K562 (cell line): ENCODE measurements at regions not wholly inside any gene's neighbourhood (a gene's known extent, or its start where the extent isn't known, plus 50 kb on each side); places are given as distances from the start of the nearest gene placed in this dataset.

Experiments
- ATAC-seq: fragments of 200-7000 bp; cut with Tn5 transposase; 3 replicates; pipeline ENCODE4 v1.9.1; 2020; ENCODE audit warnings: moderate library complexity
- BruUV-seq: library from RNA; stranded (reverse); fragments of 400-500 nt; replicated peaks from 2 replicates; lab custom pipeline; 2021; lab: Mats Ljungman, UMichigan
- CTCF ChIA-PET: fragments of 300-600 bp; formaldehyde crosslinking; extraction: SDS; loops from one replicate; lab custom pipeline; 2021; ENCODE audit warnings: low intra/inter-chr PET ratio; lab: Yijun Ruan, JAX
- POLR2A ChIA-PET: fragments of 300-600, 350-650 bp; sonication (Branson Sonifier 250); formaldehyde crosslinking; extraction: SDS; loops from one replicate; lab custom pipeline; 2021; ENCODE audit warnings: antibody characterized with exemption, inconsistent platforms; lab: Yijun Ruan, JAX
- DNase-seq, 4 experiments: peaks; one replicate each; pipeline versions ENCODE4 v3.0.0 to v3.0.0-alpha.2; 2011 to 2018; ENCODE audit warnings: low spot score in 3 of 4, mixed read lengths in 3 of 4; ENCODE audit errors: extremely low read depth in 1 of 4
- FAIRE-seq: peaks from 2 replicates; lab custom pipeline; 2011; peaks lifted over from hg19 to GRCh38; lab: Jason Lieb, UNC
- H2AFZ ChIP-seq: 2 replicates; pipeline ENCODE4 v1.6.0; 2011; ENCODE audit warnings: low read depth, low read length, control low read depth, inconsistent platforms
- H3K27ac ChIP-seq: fragments of 200-600 bp; 3 replicates; pipeline ENCODE4 v1.8.0; 2011; ENCODE audit warnings: low read depth, mild to moderate bottlenecking, control low read depth, inconsistent platforms, low read length, moderate library complexity, mixed read lengths; ENCODE audit errors: extremely low read depth
- H3K27me3 ChIP-seq, 2 experiments: fragments of 300-600 bp in 1 of 2; 2 replicates in 1 of 2; 3 replicates in 1 of 2; pipeline versions ENCODE4 v1.6.0 to v1.8.0; 2011; ENCODE audit warnings: inconsistent platforms in 2 of 2, low read length in 2 of 2, mild to moderate bottlenecking in 1 of 2, mixed read lengths in 1 of 2, moderate library complexity in 1 of 2; ENCODE audit not compliant: control insufficient read depth in 2 of 2, insufficient read depth in 2 of 2
- H3K36me3 ChIP-seq: fragments of 300-600 bp; 3 replicates; pipeline ENCODE4 v1.8.0; 2011; ENCODE audit warnings: mild to moderate bottlenecking, low read length, inconsistent platforms; ENCODE audit not compliant: control insufficient read depth, insufficient read depth
- H3K4me1 ChIP-seq, 2 experiments: fragments of 200-600 bp in 1 of 2; replicated peaks in 1 of 2; 2 replicates in 1 of 2; 3 replicates in 1 of 2; pipeline versions ENCODE4 v1.5.1 to v1.8.0; 2011; ENCODE audit warnings: inconsistent platforms in 2 of 2, low read length in 2 of 2, mild to moderate bottlenecking in 1 of 2, mixed read lengths in 1 of 2, moderate library complexity in 1 of 2; ENCODE audit not compliant: control insufficient read depth in 2 of 2, insufficient read depth in 2 of 2
- H3K4me2 ChIP-seq: 2 replicates; pipeline ENCODE4 v1.6.1; 2011; ENCODE audit warnings: low read length, control low read depth, inconsistent platforms, mixed read lengths; ENCODE audit not compliant: insufficient read depth
- H3K4me3 ChIP-seq: fragments of 200-600 bp; sonication (generic), shearing (Covaris generic); 2 replicates; pipeline ENCODE4 v1.5.1; 2016; ENCODE audit warnings: control low read depth, inconsistent platforms
- H3K79me2 ChIP-seq: fragments of 200-600 bp; 3 replicates; pipeline ENCODE4 v1.8.0; 2011; ENCODE audit warnings: low read length, inconsistent platforms; ENCODE audit not compliant: control insufficient read depth, insufficient read depth
- H3K9ac ChIP-seq, 2 experiments: 2 replicates each; pipeline versions ENCODE4 v1.6.0 to v1.6.1; 2011; ENCODE audit warnings: low read depth in 2 of 2, low read length in 2 of 2, control low read depth in 1 of 2, inconsistent platforms in 1 of 2, mild to moderate bottlenecking in 1 of 2, mixed read lengths in 1 of 2; ENCODE audit not compliant: insufficient read depth in 1 of 2
- H3K9me1 ChIP-seq: one replicate; pipeline ENCODE4 v1.6.0; 2011; ENCODE audit warnings: inconsistent platforms, mild to moderate bottlenecking, low read length, moderate library complexity; ENCODE audit not compliant: control insufficient read depth, insufficient read depth
- H3K9me3 ChIP-seq: replicated peaks from 2 replicates; pipeline ENCODE4 v1.5.1; 2011; ENCODE audit warnings: low read depth, low read length, inconsistent platforms; ENCODE audit not compliant: control insufficient read depth, insufficient read depth
- H4K20me1 ChIP-seq: replicated peaks from 2 replicates; pipeline ENCODE4 v1.6.1; 2011; ENCODE audit warnings: low read length, inconsistent platforms, mixed read lengths; ENCODE audit not compliant: control insufficient read depth, insufficient read depth
- COPS2 ChIP-seq: fragments of 450-650 bp; conservative IDR thresholded peaks from 2 replicates; pipeline ENCODE4 v1.6.1; 2016; ENCODE audit warnings: mild to moderate bottlenecking, moderate library complexity
- KLF16 ChIP-seq: IDR thresholded peaks from 2 replicates; pipeline ENCODE4 v1.6.1; 2016; ENCODE audit warnings: antibody characterized with exemption
- NR3C1 ChIP-seq: sonication (generic); formaldehyde crosslinking; IDR thresholded peaks from 2 replicates; pipeline ENCODE4 v1.8.1; 2022; ENCODE audit warnings: missing genetic modification reagents
- ZBTB8A ChIP-seq: fragments of 450-650 bp; IDR thresholded peaks from 2 replicates; pipeline ENCODE4 v1.6.1; 2018; ENCODE audit warnings: mild to moderate bottlenecking, moderate library complexity; ENCODE audit not compliant: partially characterized antibody
- ZNF146 ChIP-seq: IDR thresholded peaks from one replicate; pipeline ENCODE4 v1.6.1; 2018; ENCODE audit warnings: missing compliant biosample characterization; ENCODE audit not compliant: unreplicated experiment
- ZNF232 ChIP-seq: sonication (generic); formaldehyde crosslinking; IDR thresholded peaks from 2 replicates; pipeline ENCODE4 v1.8.0; 2022; ENCODE audit warnings: mild to moderate bottlenecking, missing genetic modification reagents
- WGBS: fragments of 100-300 bp; shearing (Covaris generic); methylation state at CpG from one replicate; pipeline ENCODE4 v1.1.6; 2016; ENCODE audit warnings: low coverage, mixed read lengths; ENCODE audit not compliant: insufficient coverage; ENCODE audit errors: missing lambda C conversion rate; 5-methylcytosine and 5-hydroxymethylcytosine counted together
- in situ Hi-C: fragments of 300-500 bp; cut with MboI; formaldehyde crosslinking; loops from 4 replicates; pipeline ENCODE4 v1.15.0; 2018; ENCODE audit warnings: inconsistent platforms, mixed read lengths
- intact Hi-C: fragments of 100-400 bp; cut with micrococcal nuclease; formaldehyde crosslinking; loops from 2 replicates; pipeline ENCODE4 v1.14.2; 2022
- TF ChIP-seq, protein P1 (sequence below), 2 experiments: fragments of 450-650 bp; formaldehyde crosslinking in 1 of 2; IDR thresholded peaks; 2 replicates each; pipeline versions ENCODE4 v1.4.0 to v1.6.1; 2014 to 2020; ENCODE audit warnings: mild to moderate bottlenecking in 2 of 2, borderline replicate concordance in 1 of 2, low read depth in 1 of 2
- TF ChIP-seq, protein P2 (sequence below): fragments of 250-450 bp; sonication (Bioruptor Pico); IDR thresholded peaks from 2 replicates; pipeline ENCODE4 v1.5.0; 2020; ENCODE audit warnings: mild to moderate bottlenecking

DNA sequence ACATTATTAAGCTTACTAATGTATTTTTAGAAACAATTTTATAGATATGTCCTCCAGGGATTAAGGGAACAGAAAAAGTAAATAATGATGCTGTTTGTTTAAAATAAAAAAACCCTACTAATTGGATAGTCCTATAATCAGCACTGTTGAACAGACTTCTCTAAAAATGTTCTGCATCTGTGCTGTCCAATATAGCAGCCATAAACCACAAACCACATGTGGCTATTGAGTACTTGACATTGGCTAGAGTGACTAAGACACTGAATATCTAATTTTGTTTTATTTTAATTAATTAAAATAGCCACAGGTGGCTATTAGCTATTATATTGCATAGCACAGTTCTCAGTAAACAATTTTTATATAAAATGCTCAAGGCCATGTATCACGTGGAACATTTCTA is 210.4 kb downstream of the DPY19L2 start:
- Histone ChIP-seq H2AFZ (no peak overlapping the region), H3K27me3 (no peaks in the 10 kb centered on the region), H3K9me3 (no peaks in the 10 kb centered on the region), H3K9ac (no peak overlapping the region), H3K79me2 (no peaks in the 10 kb centered on the region), H3K9me1 (no peaks in the 10 kb centered on the region), H3K36me3 (no peaks in the 10 kb centered on the region), H3K27ac (no peak overlapping the region), H3K4me2 (no peak overlapping the region), H4K20me1 (no peaks in the 10 kb centered on the region), H3K4me1 (no peaks in the 10 kb centered on the region), H3K4me3 (no peak overlapping the region)
- ATAC-seq (no peak), DNase-seq (no peak), FAIRE-seq (no peak)
- WGBS, result 0% methylated on average over 1 of the region's 1 CpG
- ChIA-PET CTCF (no interaction called here), POLR2A (interaction anchor here (1.1 kb wide), 1 partner anchor 10 kb away, joined by 3 read pairs; no protein-coding TSS in a partner anchor)
- TF ChIP-seq ZNF146 (CRISPR knock-in tag) (no peak), ZNF232 (CRISPR knock-in tag) (no peak)
- intact Hi-C loops (no loop called here), in situ Hi-C loops (no loop called here)
- BruUV-seq, result no TSS peak

DNA sequence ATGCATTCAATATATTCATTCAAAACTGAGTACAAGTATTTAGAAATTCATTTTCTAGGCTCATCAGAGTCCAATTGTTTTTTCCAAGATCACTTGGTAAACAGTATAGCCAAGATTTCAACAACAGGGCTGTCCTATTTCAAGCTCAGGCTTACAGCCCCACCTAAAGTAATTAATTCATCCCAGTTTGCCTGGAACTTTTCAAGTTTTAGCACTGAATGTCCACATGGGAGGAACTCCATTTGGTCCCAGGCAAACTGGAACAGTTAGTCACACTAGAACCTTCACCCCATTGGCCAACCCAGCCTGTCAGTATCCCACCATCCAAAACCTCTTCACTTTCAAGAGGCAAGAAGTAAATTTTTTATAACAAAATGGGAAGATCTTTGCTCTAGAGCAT is 210.9 kb downstream of the DPY19L2 start:
- H3K27ac ChIP-seq, result no peak overlapping the region
- H3K27me3 ChIP-seq, result no peaks in the 10 kb centered on the region
- no peaks in the 10 kb centered on the region for H3K9me1 ChIP-seq
- no peak overlapping the region for H3K4me3 ChIP-seq
- H3K9me3 ChIP-seq, result no peaks in the 10 kb centered on the region
- FAIRE-seq, result no peak
- no peak overlapping the region for H3K4me2 ChIP-seq
- no peaks in the 10 kb centered on the region for H3K4me1 ChIP-seq
- CTCF ChIA-PET, result no interaction called here
- in situ Hi-C loops (no loop called here), intact Hi-C loops (no loop called here)
- no peak overlapping the region for H3K9ac ChIP-seq
- POLR2A ChIA-PET, result no interaction called here
- no peaks in the 10 kb centered on the region for H4K20me1 ChIP-seq
- no peaks in the 10 kb centered on the region for H3K36me3 ChIP-seq
- no peaks in the 10 kb centered on the region for H3K79me2 ChIP-seq
- DNase-seq, result no peak
- no TSS peak for BruUV-seq
- no peak overlapping the region for H2AFZ ChIP-seq
- no peak for ATAC-seq
- TF ChIP-seq NR3C1 (CRISPR knock-in tag) (no peak), COPS2 (no peak), ZBTB8A (no peak), KLF16 (no peak)
- TF ChIP-seq, protein P1, sequence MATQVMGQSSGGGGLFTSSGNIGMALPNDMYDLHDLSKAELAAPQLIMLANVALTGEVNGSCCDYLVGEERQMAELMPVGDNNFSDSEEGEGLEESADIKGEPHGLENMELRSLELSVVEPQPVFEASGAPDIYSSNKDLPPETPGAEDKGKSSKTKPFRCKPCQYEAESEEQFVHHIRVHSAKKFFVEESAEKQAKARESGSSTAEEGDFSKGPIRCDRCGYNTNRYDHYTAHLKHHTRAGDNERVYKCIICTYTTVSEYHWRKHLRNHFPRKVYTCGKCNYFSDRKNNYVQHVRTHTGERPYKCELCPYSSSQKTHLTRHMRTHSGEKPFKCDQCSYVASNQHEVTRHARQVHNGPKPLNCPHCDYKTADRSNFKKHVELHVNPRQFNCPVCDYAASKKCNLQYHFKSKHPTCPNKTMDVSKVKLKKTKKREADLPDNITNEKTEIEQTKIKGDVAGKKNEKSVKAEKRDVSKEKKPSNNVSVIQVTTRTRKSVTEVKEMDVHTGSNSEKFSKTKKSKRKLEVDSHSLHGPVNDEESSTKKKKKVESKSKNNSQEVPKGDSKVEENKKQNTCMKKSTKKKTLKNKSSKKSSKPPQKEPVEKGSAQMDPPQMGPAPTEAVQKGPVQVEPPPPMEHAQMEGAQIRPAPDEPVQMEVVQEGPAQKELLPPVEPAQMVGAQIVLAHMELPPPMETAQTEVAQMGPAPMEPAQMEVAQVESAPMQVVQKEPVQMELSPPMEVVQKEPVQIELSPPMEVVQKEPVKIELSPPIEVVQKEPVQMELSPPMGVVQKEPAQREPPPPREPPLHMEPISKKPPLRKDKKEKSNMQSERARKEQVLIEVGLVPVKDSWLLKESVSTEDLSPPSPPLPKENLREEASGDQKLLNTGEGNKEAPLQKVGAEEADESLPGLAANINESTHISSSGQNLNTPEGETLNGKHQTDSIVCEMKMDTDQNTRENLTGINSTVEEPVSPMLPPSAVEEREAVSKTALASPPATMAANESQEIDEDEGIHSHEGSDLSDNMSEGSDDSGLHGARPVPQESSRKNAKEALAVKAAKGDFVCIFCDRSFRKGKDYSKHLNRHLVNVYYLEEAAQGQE (IDR thresholded peaks at IDR 0.05; ENCODE audit: borderline replicate concordance), result no peak
- TF ChIP-seq, protein P1 (CRISPR knock-in tag; IDR thresholded peaks at IDR 0.05; ENCODE audit: low read depth), result no peak
- TF ChIP-seq, protein P2, sequence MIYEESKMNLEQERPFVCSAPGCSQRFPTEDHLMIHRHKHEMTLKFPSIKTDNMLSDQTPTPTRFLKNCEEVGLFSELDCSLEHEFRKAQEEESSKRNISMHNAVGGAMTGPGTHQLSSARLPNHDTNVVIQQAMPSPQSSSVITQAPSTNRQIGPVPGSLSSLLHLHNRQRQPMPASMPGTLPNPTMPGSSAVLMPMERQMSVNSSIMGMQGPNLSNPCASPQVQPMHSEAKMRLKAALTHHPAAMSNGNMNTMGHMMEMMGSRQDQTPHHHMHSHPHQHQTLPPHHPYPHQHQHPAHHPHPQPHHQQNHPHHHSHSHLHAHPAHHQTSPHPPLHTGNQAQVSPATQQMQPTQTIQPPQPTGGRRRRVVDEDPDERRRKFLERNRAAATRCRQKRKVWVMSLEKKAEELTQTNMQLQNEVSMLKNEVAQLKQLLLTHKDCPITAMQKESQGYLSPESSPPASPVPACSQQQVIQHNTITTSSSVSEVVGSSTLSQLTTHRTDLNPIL (CRISPR knock-in tag), result no peak
